ENCODE measurements at regions not wholly inside any gene's neighbourhood (a gene's known extent, or its start where the extent isn't known, plus 50 kb on each side); places are given as distances from the start of the nearest gene placed in this dataset.

DNA sequence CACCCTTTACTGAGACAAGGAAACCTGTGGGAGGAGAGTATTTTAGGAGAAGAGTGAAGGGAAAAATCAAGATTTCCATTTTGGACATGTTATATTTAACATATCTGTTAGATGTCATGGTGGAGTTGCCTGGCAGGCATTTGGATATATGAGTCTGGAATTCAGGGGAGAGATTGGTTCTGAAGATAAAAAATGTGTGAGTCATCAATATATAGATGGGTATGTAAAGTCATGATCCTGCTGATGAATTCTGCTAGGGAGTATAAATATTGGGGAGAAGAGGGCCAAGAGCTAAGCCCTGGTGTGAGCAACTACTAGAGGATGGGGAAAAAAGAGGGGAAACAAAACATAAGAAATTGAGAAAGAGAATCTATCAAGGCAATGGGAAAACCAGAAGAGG, 151.3 kb upstream of the SOX9 start:
- TF ChIP-seq, protein P1, sequence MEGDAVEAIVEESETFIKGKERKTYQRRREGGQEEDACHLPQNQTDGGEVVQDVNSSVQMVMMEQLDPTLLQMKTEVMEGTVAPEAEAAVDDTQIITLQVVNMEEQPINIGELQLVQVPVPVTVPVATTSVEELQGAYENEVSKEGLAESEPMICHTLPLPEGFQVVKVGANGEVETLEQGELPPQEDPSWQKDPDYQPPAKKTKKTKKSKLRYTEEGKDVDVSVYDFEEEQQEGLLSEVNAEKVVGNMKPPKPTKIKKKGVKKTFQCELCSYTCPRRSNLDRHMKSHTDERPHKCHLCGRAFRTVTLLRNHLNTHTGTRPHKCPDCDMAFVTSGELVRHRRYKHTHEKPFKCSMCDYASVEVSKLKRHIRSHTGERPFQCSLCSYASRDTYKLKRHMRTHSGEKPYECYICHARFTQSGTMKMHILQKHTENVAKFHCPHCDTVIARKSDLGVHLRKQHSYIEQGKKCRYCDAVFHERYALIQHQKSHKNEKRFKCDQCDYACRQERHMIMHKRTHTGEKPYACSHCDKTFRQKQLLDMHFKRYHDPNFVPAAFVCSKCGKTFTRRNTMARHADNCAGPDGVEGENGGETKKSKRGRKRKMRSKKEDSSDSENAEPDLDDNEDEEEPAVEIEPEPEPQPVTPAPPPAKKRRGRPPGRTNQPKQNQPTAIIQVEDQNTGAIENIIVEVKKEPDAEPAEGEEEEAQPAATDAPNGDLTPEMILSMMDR (conservative IDR thresholded peaks at IDR 0.05; ENCODE audit: low read depth, low read length) = no peak
- TF ChIP-seq EZH2 (IDR thresholded peaks at IDR 0.05; ENCODE audit: borderline replicate concordance, low read depth, low read length, poor library complexity, severe bottlenecking) = no peak
